ENCODE measurements at regions not wholly inside any gene's neighbourhood (a gene's known extent, or its start where the extent isn't known, plus 50 kb on each side); places are given as distances from the start of the nearest gene placed in this dataset.

DNA sequence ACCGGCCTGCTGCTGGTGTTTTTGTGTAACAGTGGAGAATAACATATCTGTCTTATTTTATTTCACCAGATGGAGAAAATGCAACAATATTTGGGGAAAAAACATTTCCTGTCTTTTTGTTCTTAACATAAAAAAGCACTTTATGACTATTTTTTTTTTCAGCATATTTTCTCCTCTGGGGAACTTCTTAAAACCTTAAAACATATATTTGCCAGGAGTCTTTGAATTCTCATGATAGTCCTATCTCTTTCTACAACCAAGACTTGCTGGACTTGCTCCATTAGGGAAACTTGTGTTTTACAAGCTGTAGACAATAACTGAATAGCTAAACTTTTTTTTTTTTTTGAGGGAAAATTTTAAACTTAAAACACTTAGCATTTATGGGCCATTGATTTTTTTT, 98.6 kb upstream of the PRDM1 start:
- in situ Hi-C loops (cut with HindIII; ENCODE audit: low sequenced_read_pairs), result no loop called here
- TF ChIP-seq CTCF (IDR thresholded peaks at IDR 0.05; ENCODE audit: low read depth, low read length, missing control alignments), result no peak
- no peak for DNase-seq (ENCODE audit: low read depth)
- H3K4me3 ChIP-seq (ENCODE audit: low read depth, low read length), result no peak overlapping the region

GRCh38 chr6:105986998-105987397, 99.1 kb upstream of the PRDM1 start:
- no peak overlapping the region for H3K4me3 ChIP-seq (ENCODE audit: low read depth, low read length)
- no peak for TF ChIP-seq CTCF (IDR thresholded peaks at IDR 0.05; ENCODE audit: low read depth, low read length, missing control alignments)
- DNase-seq (ENCODE audit: low read depth), result no peak
- in situ Hi-C loops (cut with HindIII; ENCODE audit: low sequenced_read_pairs), result no loop called here

GRCh38 chr6:105985816-105986632, 100.1 kb upstream of the PRDM1 start:
- H3K4me3 ChIP-seq (ENCODE audit: low read depth, low read length), result peak overlapping the region; percentile 18
- in situ Hi-C loops (cut with HindIII; ENCODE audit: low sequenced_read_pairs), result no loop called here
- no peak for DNase-seq (ENCODE audit: low read depth)
- TF ChIP-seq CTCF (IDR thresholded peaks at IDR 0.05; ENCODE audit: low read depth, low read length, missing control alignments), result no peak

DNA sequence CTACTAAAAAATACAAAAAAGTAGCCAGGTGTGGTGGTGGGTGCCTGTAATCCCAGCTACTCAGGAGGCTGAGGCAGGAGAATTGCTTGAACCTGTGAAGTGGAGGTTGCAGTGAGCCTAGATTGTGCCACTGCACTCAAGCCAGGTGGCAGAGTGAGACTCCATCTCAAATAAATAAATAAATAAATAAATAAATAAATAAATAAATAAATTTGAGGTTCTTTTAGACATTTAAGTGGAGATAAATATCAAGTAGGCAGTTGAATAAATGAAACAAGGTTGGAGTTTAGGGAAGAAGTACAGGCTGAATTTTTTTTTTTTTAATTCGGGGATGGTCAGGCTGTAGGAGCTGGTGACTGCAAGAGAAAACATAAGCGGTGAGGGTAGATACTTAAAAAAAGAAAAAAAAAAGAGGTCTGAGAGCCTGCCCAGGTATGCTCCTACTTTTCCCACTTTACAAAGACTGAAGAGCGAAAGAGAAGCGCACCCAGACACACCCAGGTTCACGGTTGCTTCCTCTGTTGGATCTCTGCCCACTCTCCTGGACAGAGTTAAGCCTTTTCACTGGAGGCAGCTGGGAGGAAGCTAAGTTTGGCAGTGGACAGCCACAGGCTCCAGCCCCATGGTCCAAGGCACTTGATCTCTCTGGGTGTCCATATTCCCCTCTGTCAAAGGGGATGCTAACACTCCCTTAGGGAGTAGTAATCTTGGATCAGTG, 100.9 kb upstream of the PRDM1 start:
- H3K4me3 ChIP-seq (ENCODE audit: low read depth, low read length), result no peak overlapping the region
- no peak for DNase-seq (ENCODE audit: low read depth)

GRCh38 chr6:105983763-105984162, 102.4 kb upstream of the PRDM1 start:
- TF ChIP-seq CTCF (IDR thresholded peaks at IDR 0.05; ENCODE audit: low read depth, low read length, missing control alignments), result no peak
- in situ Hi-C loops (cut with HindIII; ENCODE audit: low sequenced_read_pairs), result no loop called here
- no peak for DNase-seq (ENCODE audit: low read depth)
- no peak overlapping the region for H3K4me3 ChIP-seq (ENCODE audit: low read depth, low read length)

More for the DNA sequence above, 100.9 kb upstream of the PRDM1 start:
- no peak for TF ChIP-seq CTCF (IDR thresholded peaks at IDR 0.05; ENCODE audit: low read depth, low read length, missing control alignments)
- in situ Hi-C loops (cut with HindIII; ENCODE audit: low sequenced_read_pairs), result no loop called here

DNA sequence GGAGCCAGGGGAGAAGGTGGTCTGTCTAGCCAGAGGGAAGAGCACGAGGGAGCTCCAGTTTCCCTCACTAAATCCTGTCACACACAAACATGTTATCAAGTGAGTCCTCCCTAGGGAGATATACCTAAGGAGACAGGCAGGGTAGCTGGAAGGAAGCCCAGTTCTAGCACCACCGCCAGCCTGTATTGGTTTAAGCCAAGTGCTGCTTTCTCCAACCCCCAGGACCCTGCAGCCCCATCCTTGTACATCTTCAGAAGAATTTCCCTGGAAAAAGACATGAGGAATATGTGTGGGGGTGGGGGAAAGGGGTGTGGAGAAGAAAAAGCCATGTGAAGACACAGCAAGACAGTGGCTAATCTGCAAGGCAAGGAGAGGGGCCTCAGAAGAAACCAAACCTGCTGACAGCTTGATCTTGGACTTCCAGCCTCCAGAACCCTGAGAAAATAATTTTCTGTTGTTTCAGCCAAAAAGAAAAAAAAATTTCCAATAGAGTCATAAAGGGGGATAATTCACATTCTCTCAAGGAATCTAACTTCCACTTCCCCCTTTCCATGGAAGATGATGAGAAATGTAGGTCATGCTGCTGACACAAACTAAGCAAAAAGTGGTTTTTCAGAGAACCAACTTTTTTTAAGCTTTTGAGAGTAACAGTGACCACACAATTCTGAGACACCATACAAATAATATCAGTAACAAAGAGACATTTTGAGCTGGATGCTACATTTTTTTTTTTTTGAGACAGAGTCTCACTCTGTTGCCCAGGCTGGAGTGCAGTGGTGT, 103.2 kb upstream of the PRDM1 start:
- no peak for DNase-seq (ENCODE audit: low read depth)
- in situ Hi-C loops (cut with HindIII; ENCODE audit: low sequenced_read_pairs), result no loop called here
- TF ChIP-seq CTCF (IDR thresholded peaks at IDR 0.05; ENCODE audit: low read depth, low read length, missing control alignments), result no peak
- no peak overlapping the region for H3K4me3 ChIP-seq (ENCODE audit: low read depth, low read length)
